GM12875 (cell line): ENCODE measurements at regions not wholly inside any gene's neighbourhood (a gene's known extent, or its start where the extent isn't known, plus 50 kb on each side); places are given as distances from the start of the nearest gene placed in this dataset.

Experiments used
- H3K4me3 ChIP-seq: one replicate; pipeline ENCODE4 v1.5.1; 2011; ENCODE audit warnings: low read depth, low read length, control low read depth
- CTCF ChIP-seq: IDR thresholded peaks from 2 replicates; pipeline ENCODE4 v1.5.1; 2011; ENCODE audit warnings: low read depth, mild to moderate bottlenecking, control low read depth, inconsistent platforms, low read length, moderate library complexity, borderline replicate concordance; ENCODE audit not compliant: insufficient read depth

DNA sequence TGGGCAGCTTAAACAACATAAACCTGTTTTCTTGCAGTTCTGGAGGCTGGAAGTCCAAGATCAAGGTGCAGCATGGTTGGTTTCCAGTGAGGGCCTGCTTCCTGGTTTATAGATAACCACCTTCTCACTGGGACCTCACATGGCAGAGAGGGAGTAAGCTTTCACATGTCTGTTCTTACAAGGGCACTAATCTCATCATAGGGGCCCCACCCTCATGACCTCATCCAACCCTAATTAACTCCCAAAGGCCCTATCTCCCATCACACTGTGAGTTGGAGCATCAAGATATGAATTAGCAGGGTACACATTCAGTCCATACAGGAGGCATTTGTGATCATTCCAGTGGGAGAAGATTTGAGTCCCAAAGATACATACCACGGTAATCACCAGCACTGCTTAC lies 50.5 kb upstream of the GRIN2A start:
- no peak for TF ChIP-seq CTCF
- H3K4me3 ChIP-seq: no peak overlapping the region

- no peak for TF ChIP-seq CTCF
- no peak overlapping the region for H3K4me3 ChIP-seq
Measured at GRCh38 chr16:10239640-10240039, 57.4 kb upstream of the GRIN2A start.

DNA sequence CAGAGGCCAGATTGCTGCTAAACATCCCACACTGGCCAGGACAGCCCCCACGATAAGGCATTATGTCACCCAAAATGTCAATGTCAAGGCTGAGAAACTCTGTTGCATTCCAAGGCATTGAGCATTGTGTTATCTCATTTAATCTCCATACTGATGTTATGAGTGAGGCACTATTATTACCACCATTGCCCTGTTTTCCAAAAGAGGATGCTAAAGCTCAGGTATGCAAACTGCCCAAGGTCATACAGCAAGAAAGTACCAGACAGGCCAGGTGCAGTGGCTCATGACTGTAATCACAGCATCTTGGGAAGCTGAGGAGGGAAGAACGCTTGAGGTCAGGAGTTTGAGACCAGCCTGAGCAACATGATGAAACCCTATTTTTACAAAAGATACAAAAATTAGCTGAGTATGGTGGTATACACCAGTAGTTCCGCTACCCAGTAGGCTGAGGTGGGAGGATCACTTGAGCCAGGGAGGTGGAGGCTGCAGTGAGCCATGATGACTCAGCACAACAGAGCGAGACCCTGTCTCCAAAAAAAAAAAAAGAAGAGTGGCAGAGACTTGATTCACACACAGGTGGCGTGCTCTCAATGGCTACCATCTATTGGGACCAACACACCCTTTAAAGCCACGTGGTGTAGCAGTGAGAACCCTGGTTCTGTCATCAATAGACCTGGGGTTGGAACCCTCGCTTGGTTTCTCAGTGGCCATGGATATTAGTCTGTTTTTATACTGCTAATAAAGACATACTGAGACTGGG lies 58.8 kb upstream of the GRIN2A start:
- H3K4me3 ChIP-seq: no peak overlapping the region
- no peak for TF ChIP-seq CTCF

- no peak overlapping the region for H3K4me3 ChIP-seq
- no peak for TF ChIP-seq CTCF
Measured at GRCh38 chr16:10242097-10242496, 59.9 kb upstream of the GRIN2A start.

- no peak overlapping the region for H3K4me3 ChIP-seq
- TF ChIP-seq CTCF: no peak
Measured at GRCh38 chr16:10242916-10243315, 60.7 kb upstream of the GRIN2A start.

DNA sequence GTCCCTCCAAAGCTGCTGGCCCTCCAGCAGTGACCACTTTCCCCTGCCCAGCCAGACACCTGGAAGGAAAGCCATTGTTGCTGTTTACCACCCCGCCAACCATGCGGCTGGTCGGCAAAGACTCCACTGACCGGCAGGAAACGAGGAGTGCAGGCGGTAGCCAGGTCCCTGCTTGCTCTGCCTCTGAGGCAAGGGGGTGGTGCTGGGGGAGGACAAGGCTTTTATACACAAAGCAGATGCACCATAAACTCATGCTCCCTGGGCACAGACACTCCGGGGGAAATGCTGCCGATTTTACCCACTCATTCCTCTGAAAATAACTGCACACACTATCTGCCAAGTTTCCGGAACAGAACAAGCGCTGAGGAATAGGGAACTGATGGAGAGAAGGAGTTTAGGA lies 62.8 kb upstream of the GRIN2A start:
- TF ChIP-seq CTCF: no peak
- H3K4me3 ChIP-seq: no peak overlapping the region

DNA sequence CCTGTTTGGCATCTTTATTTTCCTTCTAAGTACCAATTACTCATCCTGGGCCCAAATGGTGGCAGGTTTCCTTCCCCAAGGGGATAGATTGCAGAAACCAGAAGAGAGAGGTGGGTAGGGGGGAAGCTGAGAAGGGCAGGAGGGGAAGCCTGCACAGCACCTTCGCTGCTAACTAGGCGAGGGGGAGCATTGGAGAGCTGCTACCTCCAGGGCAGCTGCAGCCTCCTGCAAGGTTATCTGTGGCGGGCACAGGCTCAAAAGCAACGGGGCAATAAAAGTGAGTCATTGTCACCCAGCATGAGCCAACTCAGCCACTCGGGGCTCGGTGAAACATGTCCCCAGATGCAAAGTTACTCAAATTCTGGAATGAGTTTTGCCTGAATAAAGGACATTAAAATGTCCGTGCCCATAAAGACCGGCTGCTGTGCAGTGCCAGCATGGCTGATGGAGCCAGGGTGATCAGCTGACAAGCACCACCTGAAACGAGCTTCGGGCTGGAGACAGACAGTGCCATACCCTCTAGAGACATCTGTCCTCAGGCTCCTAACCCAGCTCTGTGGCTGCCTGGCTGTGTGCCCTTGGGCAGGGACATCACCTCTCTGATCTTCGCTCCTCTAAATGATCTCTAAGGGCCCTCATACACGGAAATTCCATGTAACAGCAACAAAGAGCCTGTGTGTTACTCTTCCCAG lies 68.1 kb upstream of the GRIN2A start:
- H3K4me3 ChIP-seq: no peak overlapping the region
- no peak for TF ChIP-seq CTCF
